Spleen (tissue), 7 donors: ENCODE measurements at regions not wholly inside any gene's neighbourhood (a gene's known extent, or its start where the extent isn't known, plus 50 kb on each side); places are given as distances from the start of the nearest gene placed in this dataset.

Experiments
- POLR2AphosphoS5 ChIP-seq, 3 donors: sonication (generic); formaldehyde crosslinking; IDR thresholded peaks; one replicate each; pipeline ENCODE4 v1.5.1; 2017; ENCODE audit warnings: antibody characterized with exemption in 3 of 3
- TF ChIP-seq, protein P1 (sequence below), 11 experiments: fragments of 200-600 bp in 7 of 11; fragments of 450-650 bp in 4 of 11; sonication (generic) in 4 of 11; IDR thresholded peaks in 8 of 11; conservative IDR thresholded peaks in 3 of 11; 1 replicate in 7 of 11; 2 replicates in 4 of 11; pipeline versions ENCODE4 v1.4.0 to v1.8.0; 2016 to 2021; ENCODE audit warnings: antibody characterized with exemption in 11 of 11, inconsistent platforms in 4 of 11, mild to moderate bottlenecking in 1 of 11
- donor health status: DM: no; HTN: no; CAD: no; lungs with moderate emphysema.
- donor health status: DM: no; HTN: no; CAD: no.
- donor health status: DM: no; HTN: no; CAD: no.

DNA sequence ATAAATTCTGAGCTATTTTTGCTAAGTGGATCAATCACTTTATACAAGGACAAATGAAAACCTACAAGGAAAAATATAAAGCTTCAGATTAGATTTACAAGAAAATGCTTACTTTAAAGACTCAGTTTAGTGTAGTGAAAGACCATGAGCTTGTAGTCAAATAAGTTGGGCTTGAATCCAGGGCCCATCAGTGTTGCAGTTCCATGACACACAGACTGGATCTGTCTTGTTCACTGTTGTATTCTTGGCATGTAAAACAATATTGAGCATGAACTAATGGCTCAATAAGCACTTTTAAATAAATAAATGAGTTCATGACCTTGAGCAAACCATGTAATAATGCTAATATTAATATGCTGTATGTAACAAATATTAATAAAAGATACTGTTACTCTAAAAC lies 164.6 kb upstream of the KCND2 start:
- TF ChIP-seq, protein P1, sequence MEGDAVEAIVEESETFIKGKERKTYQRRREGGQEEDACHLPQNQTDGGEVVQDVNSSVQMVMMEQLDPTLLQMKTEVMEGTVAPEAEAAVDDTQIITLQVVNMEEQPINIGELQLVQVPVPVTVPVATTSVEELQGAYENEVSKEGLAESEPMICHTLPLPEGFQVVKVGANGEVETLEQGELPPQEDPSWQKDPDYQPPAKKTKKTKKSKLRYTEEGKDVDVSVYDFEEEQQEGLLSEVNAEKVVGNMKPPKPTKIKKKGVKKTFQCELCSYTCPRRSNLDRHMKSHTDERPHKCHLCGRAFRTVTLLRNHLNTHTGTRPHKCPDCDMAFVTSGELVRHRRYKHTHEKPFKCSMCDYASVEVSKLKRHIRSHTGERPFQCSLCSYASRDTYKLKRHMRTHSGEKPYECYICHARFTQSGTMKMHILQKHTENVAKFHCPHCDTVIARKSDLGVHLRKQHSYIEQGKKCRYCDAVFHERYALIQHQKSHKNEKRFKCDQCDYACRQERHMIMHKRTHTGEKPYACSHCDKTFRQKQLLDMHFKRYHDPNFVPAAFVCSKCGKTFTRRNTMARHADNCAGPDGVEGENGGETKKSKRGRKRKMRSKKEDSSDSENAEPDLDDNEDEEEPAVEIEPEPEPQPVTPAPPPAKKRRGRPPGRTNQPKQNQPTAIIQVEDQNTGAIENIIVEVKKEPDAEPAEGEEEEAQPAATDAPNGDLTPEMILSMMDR (IDR thresholded peaks at IDR 0.05 in 8 of 11, conservative IDR thresholded peaks at IDR 0.05 in 3 of 11) = no peak
- TF ChIP-seq POLR2AphosphoS5 (IDR thresholded peaks at IDR 0.05) = no peak
